HepG2 (cell line): ENCODE measurements at regions not wholly inside any gene's neighbourhood (a gene's known extent, or its start where the extent isn't known, plus 50 kb on each side); places are given as distances from the start of the nearest gene placed in this dataset.

Experiments
- HDAC1 ChIP-seq: sonication (generic); formaldehyde crosslinking; IDR thresholded peaks from 2 replicates; pipeline ENCODE4 v1.5.1; 2020; ENCODE audit warnings: mild to moderate bottlenecking, missing genetic modification reagents
- PCBP1 ChIP-seq: fragments of 200-400 bp; formaldehyde crosslinking; IDR thresholded peaks from 2 replicates; pipeline ENCODE4 v1.6.1; 2017; ENCODE audit warnings: mild to moderate bottlenecking, low read depth, low read length, borderline replicate concordance
- RAD21 ChIP-seq: fragments of 450-650 bp; formaldehyde crosslinking; IDR thresholded peaks from 2 replicates; pipeline ENCODE4 v1.5.0; 2020; ENCODE audit warnings: mild to moderate bottlenecking
- REST ChIP-seq, 2 experiments: IDR thresholded peaks; 2 replicates each; pipeline ENCODE4 v1.6.1; 2011 to 2012; ENCODE audit warnings: low read length in 2 of 2, borderline replicate concordance in 1 of 2, low read depth in 1 of 2, mild to moderate bottlenecking in 1 of 2, moderate library complexity in 1 of 2

- TF ChIP-seq HDAC1: no peak
- TF ChIP-seq RAD21: no peak
- no peak for TF ChIP-seq PCBP1
- no peak for TF ChIP-seq REST (IDR thresholded peaks at IDR 0.05; ENCODE audit: borderline replicate concordance in 1 of 2, low read depth in 1 of 2, low read length in 2 of 2)
These were observed 90.8 kb upstream of the OTUD4 start for GRCh38 chr4:145271194-145271593.
